ENCODE measurements at regions not wholly inside any gene's neighbourhood (a gene's known extent, or its start where the extent isn't known, plus 50 kb on each side); places are given as distances from the start of the nearest gene placed in this dataset.

DNA sequence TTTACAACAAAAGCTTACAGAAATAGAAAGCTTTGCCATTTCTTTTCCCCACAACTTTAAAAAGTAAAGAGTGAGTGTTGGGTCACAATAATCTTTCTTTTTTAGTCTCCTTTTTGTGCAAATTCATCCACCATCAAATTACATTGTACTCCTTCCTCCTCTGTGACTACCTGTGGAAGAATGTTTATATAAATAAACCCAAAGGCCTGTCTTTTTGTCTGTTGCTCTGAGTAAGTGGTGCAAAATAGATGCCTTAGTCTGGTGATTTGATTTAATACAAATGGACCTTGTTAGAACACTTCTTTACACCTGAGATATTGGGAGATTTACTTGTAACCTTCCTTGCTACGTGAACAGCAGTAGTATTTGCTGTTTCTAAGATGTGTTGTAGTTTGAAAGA is 53.5 kb upstream of the TAF11L2 start:
- TF ChIP-seq EZH2 (IDR thresholded peaks at IDR 0.05; ENCODE audit: borderline replicate concordance, low read depth, low read length, poor library complexity, severe bottlenecking), result no peak
- TF ChIP-seq, protein P1, sequence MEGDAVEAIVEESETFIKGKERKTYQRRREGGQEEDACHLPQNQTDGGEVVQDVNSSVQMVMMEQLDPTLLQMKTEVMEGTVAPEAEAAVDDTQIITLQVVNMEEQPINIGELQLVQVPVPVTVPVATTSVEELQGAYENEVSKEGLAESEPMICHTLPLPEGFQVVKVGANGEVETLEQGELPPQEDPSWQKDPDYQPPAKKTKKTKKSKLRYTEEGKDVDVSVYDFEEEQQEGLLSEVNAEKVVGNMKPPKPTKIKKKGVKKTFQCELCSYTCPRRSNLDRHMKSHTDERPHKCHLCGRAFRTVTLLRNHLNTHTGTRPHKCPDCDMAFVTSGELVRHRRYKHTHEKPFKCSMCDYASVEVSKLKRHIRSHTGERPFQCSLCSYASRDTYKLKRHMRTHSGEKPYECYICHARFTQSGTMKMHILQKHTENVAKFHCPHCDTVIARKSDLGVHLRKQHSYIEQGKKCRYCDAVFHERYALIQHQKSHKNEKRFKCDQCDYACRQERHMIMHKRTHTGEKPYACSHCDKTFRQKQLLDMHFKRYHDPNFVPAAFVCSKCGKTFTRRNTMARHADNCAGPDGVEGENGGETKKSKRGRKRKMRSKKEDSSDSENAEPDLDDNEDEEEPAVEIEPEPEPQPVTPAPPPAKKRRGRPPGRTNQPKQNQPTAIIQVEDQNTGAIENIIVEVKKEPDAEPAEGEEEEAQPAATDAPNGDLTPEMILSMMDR (conservative IDR thresholded peaks at IDR 0.05; ENCODE audit: low read depth, low read length), result no peak
